Left ventricle myocardium inferior (tissue), 1 donor: ENCODE measurements at regions not wholly inside any gene's neighbourhood (a gene's known extent, or its start where the extent isn't known, plus 50 kb on each side); places are given as distances from the start of the nearest gene placed in this dataset.
A peak's percentile ranks its signal among the peaks of the same experiment; 100 is the strongest.

Source experiments
- DNase-seq: peaks from one replicate; pipeline ENCODE4 v3.0.0-alpha.2; 2020
- H3K27ac ChIP-seq: fragments of 200-600 bp; replicated peaks from 2 replicates; pipeline ENCODE4 v1.8.0; 2021
- H3K27me3 ChIP-seq: fragments of 200-600 bp; 2 replicates; pipeline ENCODE4 v1.8.0; 2021; ENCODE audit warnings: low read depth
- H3K36me3 ChIP-seq: fragments of 200-600 bp; 2 replicates; pipeline ENCODE4 v1.8.0; 2021
- H3K4me1 ChIP-seq: fragments of 200-600 bp; 2 replicates; pipeline ENCODE4 v1.8.0; 2021
- H3K4me3 ChIP-seq: fragments of 200-600 bp; 2 replicates; pipeline ENCODE4 v1.8.0; 2021; ENCODE audit warnings: mild to moderate bottlenecking, moderate library complexity
- H3K9me3 ChIP-seq: fragments of 200-600 bp; replicated peaks from 2 replicates; pipeline ENCODE4 v1.8.0; 2021
- intact Hi-C: fragments of 100-400 bp; cut with micrococcal nuclease; formaldehyde crosslinking; loops from one replicate; pipeline ENCODE4 v1.11.0; 2022
- TF ChIP-seq, protein P1 (sequence below): fragments of 200-600 bp; IDR thresholded peaks from 2 replicates; pipeline ENCODE4 v1.8.0; 2021; ENCODE audit warnings: antibody characterized with exemption, mild to moderate bottlenecking, borderline replicate concordance
- donor health status: DM: no; HTN: yes; CAD: no; lungs with severe emphysema.

DNA sequence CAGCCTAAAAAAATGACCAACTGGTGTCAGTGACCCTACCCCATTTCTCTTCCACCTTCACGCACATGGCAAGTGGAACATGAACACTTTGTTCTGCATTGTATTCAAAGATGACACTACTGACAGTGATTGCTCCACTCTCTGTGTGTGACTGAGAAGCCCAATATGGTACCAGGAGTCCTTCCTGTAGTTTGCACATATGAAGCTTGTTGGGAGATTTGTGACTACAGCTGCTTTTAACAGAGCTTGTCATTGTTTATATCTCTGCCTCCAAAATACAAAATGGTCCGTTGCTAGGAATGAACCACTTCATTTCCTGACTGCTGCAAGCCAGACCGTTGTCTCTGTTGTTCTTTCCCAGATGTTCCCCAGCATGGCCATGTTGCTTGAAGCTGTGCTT is 140.3 kb upstream of the TCF21 start:
- Histone ChIP-seq H3K36me3 (no peaks in the 10 kb centered on the region), H3K27ac (no peak overlapping the region), H3K27me3 (no peaks in the 10 kb centered on the region), H3K4me3 (no peak overlapping the region), H3K4me1 (peaks cover 6% of the 10 kb centered on the region), H3K9me3 (peaks cover 7% of the 10 kb centered on the region)
- no peak for DNase-seq
- intact Hi-C loops: no loop called here
- TF ChIP-seq, protein P1, sequence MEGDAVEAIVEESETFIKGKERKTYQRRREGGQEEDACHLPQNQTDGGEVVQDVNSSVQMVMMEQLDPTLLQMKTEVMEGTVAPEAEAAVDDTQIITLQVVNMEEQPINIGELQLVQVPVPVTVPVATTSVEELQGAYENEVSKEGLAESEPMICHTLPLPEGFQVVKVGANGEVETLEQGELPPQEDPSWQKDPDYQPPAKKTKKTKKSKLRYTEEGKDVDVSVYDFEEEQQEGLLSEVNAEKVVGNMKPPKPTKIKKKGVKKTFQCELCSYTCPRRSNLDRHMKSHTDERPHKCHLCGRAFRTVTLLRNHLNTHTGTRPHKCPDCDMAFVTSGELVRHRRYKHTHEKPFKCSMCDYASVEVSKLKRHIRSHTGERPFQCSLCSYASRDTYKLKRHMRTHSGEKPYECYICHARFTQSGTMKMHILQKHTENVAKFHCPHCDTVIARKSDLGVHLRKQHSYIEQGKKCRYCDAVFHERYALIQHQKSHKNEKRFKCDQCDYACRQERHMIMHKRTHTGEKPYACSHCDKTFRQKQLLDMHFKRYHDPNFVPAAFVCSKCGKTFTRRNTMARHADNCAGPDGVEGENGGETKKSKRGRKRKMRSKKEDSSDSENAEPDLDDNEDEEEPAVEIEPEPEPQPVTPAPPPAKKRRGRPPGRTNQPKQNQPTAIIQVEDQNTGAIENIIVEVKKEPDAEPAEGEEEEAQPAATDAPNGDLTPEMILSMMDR: no peak

GRCh38 chr6:133749427-133749826 is 139.5 kb upstream of the TCF21 start:
- no peak overlapping the region for H3K27ac ChIP-seq
- TF ChIP-seq, protein P1: no peak
- intact Hi-C loops: no loop called here
- H3K9me3 ChIP-seq: peaks cover 7% of the 10 kb centered on the region
- H3K4me3 ChIP-seq: no peak overlapping the region
- H3K27me3 ChIP-seq: no peaks in the 10 kb centered on the region
- H3K4me1 ChIP-seq: peaks cover 6% of the 10 kb centered on the region
- no peaks in the 10 kb centered on the region for H3K36me3 ChIP-seq
- DNase-seq: no peak

GRCh38 chr6:133752129-133752528 is 136.8 kb upstream of the TCF21 start:
- intact Hi-C loops: no loop called here

GRCh38 chr6:133753756-133754155 is 135.2 kb upstream of the TCF21 start:
- DNase-seq: no peak
- TF ChIP-seq, protein P1: no peak
- intact Hi-C loops: no loop called here
- H3K27ac ChIP-seq: no peak overlapping the region
- peaks cover 22% of the 10 kb centered on the region for H3K4me1 ChIP-seq
- no peaks in the 10 kb centered on the region for H3K27me3 ChIP-seq
- H3K9me3 ChIP-seq: no peaks in the 10 kb centered on the region
- H3K36me3 ChIP-seq: no peaks in the 10 kb centered on the region
- H3K4me3 ChIP-seq: no peak overlapping the region

More at GRCh38 chr6:133752129-133752528, 136.8 kb upstream of the TCF21 start:
- TF ChIP-seq, protein P1: no peak
- peaks cover 2% of the 10 kb centered on the region for H3K9me3 ChIP-seq
- H3K27me3 ChIP-seq: no peaks in the 10 kb centered on the region
- no peak overlapping the region for H3K4me3 ChIP-seq
- peaks cover 18% of the 10 kb centered on the region for H3K4me1 ChIP-seq
- peak overlapping the region; percentile 35 for H3K27ac ChIP-seq
- DNase-seq: no peak
- H3K36me3 ChIP-seq: no peaks in the 10 kb centered on the region

GRCh38 chr6:133754298-133754697 is 134.6 kb upstream of the TCF21 start:
- no peak overlapping the region for H3K4me3 ChIP-seq
- peak overlapping the region; percentile 20 for H3K27ac ChIP-seq
- intact Hi-C loops: no loop called here

More at GRCh38 chr6:133754298-133754697, 134.6 kb upstream of the TCF21 start:
- TF ChIP-seq, protein P1: no peak
- Histone ChIP-seq H3K4me1 (peaks cover 22% of the 10 kb centered on the region), H3K27me3 (no peaks in the 10 kb centered on the region), H3K36me3 (no peaks in the 10 kb centered on the region), H3K9me3 (no peaks in the 10 kb centered on the region)
- DNase-seq: no peak
